ENCODE measurements at regions not wholly inside any gene's neighbourhood (a gene's known extent, or its start where the extent isn't known, plus 50 kb on each side); places are given as distances from the start of the nearest gene placed in this dataset.

DNA sequence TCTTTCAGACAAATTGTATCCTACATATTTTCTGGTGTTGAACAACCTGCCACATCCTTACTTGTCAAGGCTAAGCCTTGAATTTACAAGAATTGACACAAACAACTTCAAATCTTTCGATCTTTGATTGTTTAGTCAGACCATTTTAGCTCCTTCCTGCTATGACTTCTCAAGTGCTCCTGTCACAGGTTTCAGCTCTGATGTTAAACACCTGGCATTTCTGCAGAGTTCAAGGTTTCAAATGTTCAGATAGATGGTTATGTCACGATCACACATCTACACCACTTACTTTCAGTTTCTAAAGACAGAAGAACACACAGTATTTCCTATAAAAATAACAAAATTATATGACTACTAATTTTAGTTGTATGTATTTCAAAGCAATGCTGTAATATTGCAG lies 84.0 kb downstream of the RND3 start:
- TF ChIP-seq YY1 (IDR thresholded peaks at IDR 0.05; ENCODE audit: insufficient read depth, insufficient read length) (no peak), ZNF274 (IDR thresholded peaks at IDR 0.05; ENCODE audit: low read depth, low read length) (no peak)
